ENCODE measurements at regions not wholly inside any gene's neighbourhood (a gene's known extent, or its start where the extent isn't known, plus 50 kb on each side); places are given as distances from the start of the nearest gene placed in this dataset.
"Not testable (repeated sequence)": the region's sequence is repeated elsewhere in the genome, so short reads cannot be mapped to it uniquely, and the experiment has no call there.

DNA sequence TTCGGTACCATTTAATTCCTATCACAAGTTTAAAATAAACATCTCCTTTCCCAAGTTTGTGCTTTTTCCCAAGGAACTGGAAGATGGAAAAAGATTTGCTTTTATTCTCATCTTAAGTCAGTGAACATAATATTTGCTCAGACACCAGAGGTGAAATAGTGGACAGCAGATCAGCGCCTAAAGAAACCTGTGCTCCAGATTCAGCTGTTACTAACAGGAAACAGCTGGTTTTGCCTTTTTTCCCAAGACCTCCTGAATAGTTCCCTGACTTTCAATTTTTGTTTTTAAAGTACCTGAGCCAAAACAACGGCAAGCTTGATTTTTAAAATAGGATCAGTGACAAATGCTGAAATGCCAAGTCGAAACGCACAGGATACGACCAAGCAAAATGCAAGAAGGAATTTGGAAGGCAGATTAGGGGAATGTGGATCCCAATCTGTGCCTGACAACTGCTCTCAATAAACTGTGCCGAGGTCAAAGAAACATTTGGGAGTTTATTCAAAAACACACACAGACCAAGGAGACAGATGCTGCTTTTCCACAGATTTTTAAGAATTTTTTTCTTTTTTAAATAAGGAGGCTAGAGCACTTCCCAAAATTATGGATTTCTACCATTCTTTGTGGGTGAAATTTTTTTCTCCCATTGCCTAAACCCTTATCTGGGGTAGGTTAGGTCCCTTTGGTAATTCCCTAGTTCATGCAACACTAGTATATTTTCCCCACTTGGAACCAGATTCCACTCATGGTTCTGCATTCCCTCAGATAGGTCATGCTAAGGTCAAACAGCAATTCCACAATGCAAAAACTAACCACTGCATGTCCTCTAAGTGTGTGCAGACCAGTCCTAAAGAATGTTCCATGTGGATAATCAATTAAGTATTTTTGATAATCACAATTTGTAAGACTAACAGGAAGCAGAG is 121.5 kb upstream of the PDE1A start:
- no peak for DNase-seq (ENCODE audit: low read depth, low spot score)
- no peak overlapping the region for H3K4me3 ChIP-seq (ENCODE audit: low read length)
- WGBS (ENCODE audit: insufficient coverage, insufficient read length) = no CpG with 5 or more reads among the region's 7 CpGs

DNA sequence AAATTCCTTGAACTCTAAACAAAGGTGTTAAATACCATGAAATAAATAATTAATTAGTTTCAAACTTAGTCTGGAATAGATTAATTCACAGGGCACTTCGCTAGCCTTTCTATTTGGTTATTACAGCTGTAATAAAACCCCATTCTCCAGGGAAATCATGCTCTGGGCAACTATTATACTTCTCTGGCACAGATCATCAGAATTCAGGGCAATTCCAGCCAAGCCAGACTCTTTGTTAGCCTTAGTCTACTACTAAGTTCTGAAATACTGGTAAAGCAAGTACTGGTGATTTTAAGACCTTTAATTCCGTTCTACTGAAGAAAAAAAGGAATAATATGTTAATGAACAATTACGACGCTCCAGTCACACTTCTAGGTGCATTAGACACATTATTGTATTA is 123.4 kb upstream of the PDE1A start:
- H3K27ac ChIP-seq (ENCODE audit: low read length) = no peak overlapping the region
- no CpG with 5 or more reads among the region's 4 CpGs for WGBS (ENCODE audit: insufficient coverage, insufficient read length)
- no peak overlapping the region for H3K4me3 ChIP-seq (ENCODE audit: low read length)
- H3K4me1 ChIP-seq (ENCODE audit: control insufficient read depth, insufficient read depth, low read length) = no peaks in the 10 kb centered on the region
- no peaks in the 10 kb centered on the region for H3K36me3 ChIP-seq (ENCODE audit: control insufficient read depth, insufficient read depth, low read length)
- no peak for DNase-seq (ENCODE audit: low read depth, low spot score)
- no peaks in the 10 kb centered on the region for H3K27me3 ChIP-seq (ENCODE audit: control insufficient read depth, insufficient read depth, low read length)
- H3K9me3 ChIP-seq (ENCODE audit: control insufficient read depth, insufficient read depth, low read length) = no peaks in the 10 kb centered on the region

More for the DNA sequence above, 121.5 kb upstream of the PDE1A start:
- no peak overlapping the region for H3K27ac ChIP-seq (ENCODE audit: low read length)
- H3K4me1 ChIP-seq (ENCODE audit: control insufficient read depth, insufficient read depth, low read length) = no peaks in the 10 kb centered on the region
- H3K36me3 ChIP-seq (ENCODE audit: control insufficient read depth, insufficient read depth, low read length) = no peaks in the 10 kb centered on the region
- no peaks in the 10 kb centered on the region for H3K9me3 ChIP-seq (ENCODE audit: control insufficient read depth, insufficient read depth, low read length)
- no peaks in the 10 kb centered on the region for H3K27me3 ChIP-seq (ENCODE audit: control insufficient read depth, insufficient read depth, low read length)

DNA sequence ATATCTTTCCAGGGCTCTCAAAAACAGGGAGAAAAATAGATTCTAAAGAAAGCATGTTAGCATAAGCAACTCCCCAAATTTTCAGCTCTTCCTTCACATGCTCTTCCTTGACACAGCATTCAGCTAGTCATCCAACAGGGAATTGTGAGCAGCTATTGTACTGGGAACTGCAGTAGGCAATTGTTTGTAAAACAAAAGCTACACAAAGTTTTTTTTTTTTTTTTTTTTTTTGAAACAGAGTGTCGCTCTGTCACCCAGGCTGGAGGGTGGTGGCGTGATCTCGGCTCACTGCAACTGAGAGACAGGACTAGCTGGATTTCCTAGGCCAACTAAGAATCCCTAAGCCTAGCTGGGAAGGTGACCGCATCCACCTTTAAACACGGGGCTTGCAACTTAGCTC is 125.4 kb upstream of the PDE1A start:
- DNase-seq (ENCODE audit: low read depth, low spot score); H3K27me3 ChIP-seq (ENCODE audit: control insufficient read depth, insufficient read depth, low read length); H3K36me3 ChIP-seq (ENCODE audit: control insufficient read depth, insufficient read depth, low read length); H3K4me1 ChIP-seq (ENCODE audit: control insufficient read depth, insufficient read depth, low read length); H3K4me3 ChIP-seq (ENCODE audit: low read length); H3K9me3 ChIP-seq (ENCODE audit: control insufficient read depth, insufficient read depth, low read length); H3K27ac ChIP-seq (ENCODE audit: low read length): not testable (repeated sequence)
- WGBS (ENCODE audit: insufficient coverage, insufficient read length) = no CpG with 5 or more reads among the region's 5 CpGs

DNA sequence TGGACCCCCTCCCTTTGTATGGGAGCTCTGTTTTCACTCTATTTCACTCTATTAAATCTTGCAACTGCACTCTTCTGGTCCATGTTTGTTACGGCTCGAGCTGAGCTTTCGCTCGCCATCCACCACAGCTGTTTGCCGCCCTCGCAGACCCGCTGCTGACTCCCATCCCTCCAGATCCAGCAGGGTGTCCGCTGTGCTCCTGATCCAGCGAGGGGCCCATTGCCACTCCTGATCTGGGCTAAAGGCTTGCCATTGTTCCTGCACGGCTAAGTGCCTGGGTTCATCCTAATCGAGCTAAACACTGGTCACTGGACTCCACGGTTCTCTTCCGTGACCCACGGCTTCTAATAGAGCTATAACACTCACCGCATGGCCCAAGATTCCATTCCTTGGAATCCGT is 125.9 kb upstream of the PDE1A start:
- H3K27ac ChIP-seq (ENCODE audit: low read length); H3K4me1 ChIP-seq (ENCODE audit: control insufficient read depth, insufficient read depth, low read length); DNase-seq (ENCODE audit: low read depth, low spot score); H3K4me3 ChIP-seq (ENCODE audit: low read length); H3K9me3 ChIP-seq (ENCODE audit: control insufficient read depth, insufficient read depth, low read length); H3K27me3 ChIP-seq (ENCODE audit: control insufficient read depth, insufficient read depth, low read length); H3K36me3 ChIP-seq (ENCODE audit: control insufficient read depth, insufficient read depth, low read length): not testable (repeated sequence)
- no CpG with 5 or more reads among the region's 16 CpGs for WGBS (ENCODE audit: insufficient coverage, insufficient read length)

DNA sequence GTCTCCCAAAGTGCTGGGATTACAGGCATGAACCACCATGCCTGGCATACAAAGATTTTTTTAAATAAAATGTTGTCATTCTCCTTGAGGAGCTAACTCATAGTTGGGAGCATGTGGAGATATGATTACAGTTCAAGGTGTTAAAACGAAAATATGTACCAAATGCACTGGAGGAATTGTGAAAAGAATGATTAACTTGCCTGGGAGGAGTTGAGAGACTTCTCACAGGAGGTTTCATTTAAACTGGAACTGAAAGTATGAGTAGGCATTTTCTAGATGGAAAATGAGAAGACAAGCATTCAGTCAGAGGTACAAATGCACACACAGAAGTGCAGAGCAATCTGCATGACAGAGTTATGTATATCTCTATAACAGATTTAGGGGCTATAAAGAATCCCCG is 126.6 kb upstream of the PDE1A start:
- no peaks in the 10 kb centered on the region for H3K27me3 ChIP-seq (ENCODE audit: control insufficient read depth, insufficient read depth, low read length)
- WGBS (ENCODE audit: insufficient coverage, insufficient read length) = no CpG with 5 or more reads among the region's 2 CpGs
- no peak overlapping the region for H3K27ac ChIP-seq (ENCODE audit: low read length)
- no peaks in the 10 kb centered on the region for H3K9me3 ChIP-seq (ENCODE audit: control insufficient read depth, insufficient read depth, low read length)
- H3K4me3 ChIP-seq (ENCODE audit: low read length) = no peak overlapping the region
- DNase-seq (ENCODE audit: low read depth, low spot score) = no peak
- no peaks in the 10 kb centered on the region for H3K4me1 ChIP-seq (ENCODE audit: control insufficient read depth, insufficient read depth, low read length)
- no peaks in the 10 kb centered on the region for H3K36me3 ChIP-seq (ENCODE audit: control insufficient read depth, insufficient read depth, low read length)

DNA sequence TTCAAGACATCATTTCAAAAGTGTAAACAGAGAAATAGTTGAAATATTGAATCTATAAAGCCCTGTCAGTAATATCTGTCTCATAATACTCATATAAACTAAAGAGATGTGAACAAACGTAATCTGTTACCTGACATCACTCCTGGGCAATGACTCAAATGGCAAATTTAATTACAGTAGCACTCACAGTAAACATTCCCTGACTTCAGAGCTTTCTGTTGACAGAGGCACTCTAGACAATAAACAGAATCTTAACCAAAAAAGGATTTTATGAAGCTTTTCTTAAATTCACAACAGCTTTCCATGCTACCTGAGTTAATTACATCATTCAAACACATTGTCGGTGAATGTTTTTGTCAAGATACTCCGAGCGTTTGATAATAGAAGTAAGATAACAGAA is 128.1 kb upstream of the PDE1A start:
- Histone ChIP-seq H3K27me3 (ENCODE audit: control insufficient read depth, insufficient read depth, low read length) (no peaks in the 10 kb centered on the region), H3K9me3 (ENCODE audit: control insufficient read depth, insufficient read depth, low read length) (no peaks in the 10 kb centered on the region), H3K27ac (ENCODE audit: low read length) (no peak overlapping the region), H3K36me3 (ENCODE audit: control insufficient read depth, insufficient read depth, low read length) (no peaks in the 10 kb centered on the region), H3K4me1 (ENCODE audit: control insufficient read depth, insufficient read depth, low read length) (no peaks in the 10 kb centered on the region), H3K4me3 (ENCODE audit: low read length) (no peak overlapping the region)
- no CpG with 5 or more reads among the region's 4 CpGs for WGBS (ENCODE audit: insufficient coverage, insufficient read length)
- DNase-seq (ENCODE audit: low read depth, low spot score) = no peak

DNA sequence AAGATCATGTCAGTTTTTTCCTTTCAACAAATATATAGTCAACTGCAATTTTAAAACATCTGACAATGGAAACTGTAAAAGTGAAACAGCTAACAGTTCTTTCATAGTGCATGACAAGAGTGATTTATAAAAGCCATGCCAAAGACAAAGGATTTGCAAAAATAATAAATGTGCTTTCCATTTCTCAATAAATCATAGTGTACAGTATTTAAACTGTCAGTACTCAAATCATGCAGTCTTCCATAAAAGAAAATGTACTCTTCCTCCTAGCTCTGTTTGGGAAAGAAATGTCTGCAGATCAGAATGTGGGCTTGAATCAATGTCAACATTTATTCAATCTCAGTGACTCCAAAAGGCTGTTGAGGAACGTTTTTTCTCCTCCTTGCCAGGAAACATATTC is 131.7 kb upstream of the PDE1A start:
- H3K4me1 ChIP-seq (ENCODE audit: control insufficient read depth, insufficient read depth, low read length) = no peaks in the 10 kb centered on the region
- H3K27me3 ChIP-seq (ENCODE audit: control insufficient read depth, insufficient read depth, low read length) = no peaks in the 10 kb centered on the region
- no peak overlapping the region for H3K27ac ChIP-seq (ENCODE audit: low read length)
- H3K4me3 ChIP-seq (ENCODE audit: low read length) = no peak overlapping the region
- H3K36me3 ChIP-seq (ENCODE audit: control insufficient read depth, insufficient read depth, low read length) = no peaks in the 10 kb centered on the region
- WGBS (ENCODE audit: insufficient coverage, insufficient read length) = no CpG with 5 or more reads among the region's 1 CpG
- H3K9me3 ChIP-seq (ENCODE audit: control insufficient read depth, insufficient read depth, low read length) = no peaks in the 10 kb centered on the region
- no peak for DNase-seq (ENCODE audit: low read depth, low spot score)

DNA sequence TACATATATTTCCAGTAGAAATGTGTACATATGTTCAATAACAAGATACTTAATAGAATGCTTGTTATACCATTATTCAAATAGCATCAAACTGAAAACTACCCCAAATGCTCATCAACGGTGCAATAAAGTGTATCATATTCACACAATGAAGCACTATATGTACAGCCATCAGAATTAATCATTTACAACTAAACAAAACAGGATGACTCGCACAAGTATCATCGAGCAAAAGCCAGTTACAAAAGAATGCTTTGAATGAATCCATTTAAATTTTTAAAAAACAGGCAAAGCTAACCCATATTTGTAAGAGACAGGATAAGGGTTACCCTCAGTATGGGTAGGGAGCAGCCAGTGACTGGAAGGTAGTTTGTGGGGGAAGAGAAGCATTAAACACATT is 132.8 kb upstream of the PDE1A start:
- Histone ChIP-seq H3K9me3 (ENCODE audit: control insufficient read depth, insufficient read depth, low read length) (no peaks in the 10 kb centered on the region), H3K4me3 (ENCODE audit: low read length) (no peak overlapping the region), H3K36me3 (ENCODE audit: control insufficient read depth, insufficient read depth, low read length) (no peaks in the 10 kb centered on the region), H3K27ac (ENCODE audit: low read length) (no peak overlapping the region), H3K27me3 (ENCODE audit: control insufficient read depth, insufficient read depth, low read length) (no peaks in the 10 kb centered on the region), H3K4me1 (ENCODE audit: control insufficient read depth, insufficient read depth, low read length) (no peaks in the 10 kb centered on the region)
- no CpG with 5 or more reads among the region's 3 CpGs for WGBS (ENCODE audit: insufficient coverage, insufficient read length)
- DNase-seq (ENCODE audit: low read depth, low spot score) = no peak

DNA sequence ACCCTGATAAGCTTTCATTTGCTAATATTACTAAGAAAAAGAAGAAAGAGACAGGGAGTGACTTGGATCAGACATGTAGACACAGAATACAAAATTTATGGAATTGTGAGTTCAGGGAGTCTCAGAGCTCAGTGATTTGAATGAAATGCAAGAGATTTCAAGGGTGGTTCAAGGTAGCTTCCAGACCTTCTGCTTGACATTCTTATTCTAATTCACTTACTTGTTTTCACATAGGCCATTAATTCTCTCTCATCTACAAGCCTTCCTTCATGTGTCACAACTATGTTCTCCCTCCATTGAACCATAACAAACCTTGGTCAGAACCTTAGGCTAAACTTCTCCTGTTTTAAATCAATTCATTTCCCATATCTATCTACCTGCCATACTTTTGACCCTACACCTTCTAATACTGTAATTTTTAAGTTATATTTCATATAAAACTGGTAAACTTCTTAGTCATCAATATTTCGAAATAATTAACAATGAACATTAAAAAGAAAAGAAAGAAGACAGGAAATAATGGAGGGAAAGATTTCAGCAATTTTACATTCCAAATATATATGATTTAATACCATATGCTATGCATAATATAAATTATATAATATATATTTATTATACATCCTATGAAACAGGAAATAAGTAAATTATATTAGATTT is 139.2 kb upstream of the PDE1A start:
- Histone ChIP-seq H3K4me1 (ENCODE audit: control insufficient read depth, insufficient read depth, low read length) (no peaks in the 10 kb centered on the region), H3K27ac (ENCODE audit: low read length) (no peak overlapping the region), H3K4me3 (ENCODE audit: low read length) (no peak overlapping the region), H3K27me3 (ENCODE audit: control insufficient read depth, insufficient read depth, low read length) (no peaks in the 10 kb centered on the region), H3K36me3 (ENCODE audit: control insufficient read depth, insufficient read depth, low read length) (no peaks in the 10 kb centered on the region), H3K9me3 (ENCODE audit: control insufficient read depth, insufficient read depth, low read length) (no peaks in the 10 kb centered on the region)
- no CpG with 5 or more reads among the region's 1 CpG for WGBS (ENCODE audit: insufficient coverage, insufficient read length)
- DNase-seq (ENCODE audit: low read depth, low spot score) = no peak

DNA sequence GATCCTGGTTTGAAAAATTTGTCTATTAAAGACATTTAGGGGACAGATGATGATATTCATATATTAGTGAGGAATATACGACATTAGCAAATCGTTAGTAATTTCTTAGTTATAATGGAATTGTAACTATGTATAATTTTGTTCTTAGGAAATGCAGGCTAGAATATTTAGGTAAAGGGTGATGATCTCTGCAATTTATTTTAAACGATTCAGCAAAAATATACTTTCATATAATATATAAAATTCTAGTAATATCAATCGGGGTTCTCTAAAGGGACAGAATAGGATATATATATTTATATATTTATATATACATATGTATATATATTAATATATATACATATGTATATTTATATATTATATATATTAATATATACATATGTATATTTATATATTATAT is 142.5 kb upstream of the DNAJC10 start:
- Histone ChIP-seq H3K4me3 (ENCODE audit: low read length) (no peak overlapping the region), H3K4me1 (ENCODE audit: control insufficient read depth, insufficient read depth, low read length) (no peaks in the 10 kb centered on the region), H3K27me3 (ENCODE audit: control insufficient read depth, insufficient read depth, low read length) (no peaks in the 10 kb centered on the region), H3K9me3 (ENCODE audit: control insufficient read depth, insufficient read depth, low read length) (no peaks in the 10 kb centered on the region), H3K27ac (ENCODE audit: low read length) (no peak overlapping the region), H3K36me3 (ENCODE audit: control insufficient read depth, insufficient read depth, low read length) (no peaks in the 10 kb centered on the region)
- no peak for DNase-seq (ENCODE audit: low read depth, low spot score)
- WGBS (ENCODE audit: insufficient coverage, insufficient read length) = no CpG with 5 or more reads among the region's 4 CpGs

Data from iPS DF 6.9 (cell line).